NCI-H2107 treated with DMSO at 0.1 percent for 48 hours (cell line): ENCODE measurements at regions not wholly inside any gene's neighbourhood (a gene's known extent, or its start where the extent isn't known, plus 50 kb on each side); places are given as distances from the start of the nearest gene placed in this dataset.

Source experiments
- DNase-seq: peaks from one replicate; lab custom pipeline; 2025; ENCODE audit not compliant: unreplicated experiment; lab: John Stamatoyannopoulos, UW

DNA sequence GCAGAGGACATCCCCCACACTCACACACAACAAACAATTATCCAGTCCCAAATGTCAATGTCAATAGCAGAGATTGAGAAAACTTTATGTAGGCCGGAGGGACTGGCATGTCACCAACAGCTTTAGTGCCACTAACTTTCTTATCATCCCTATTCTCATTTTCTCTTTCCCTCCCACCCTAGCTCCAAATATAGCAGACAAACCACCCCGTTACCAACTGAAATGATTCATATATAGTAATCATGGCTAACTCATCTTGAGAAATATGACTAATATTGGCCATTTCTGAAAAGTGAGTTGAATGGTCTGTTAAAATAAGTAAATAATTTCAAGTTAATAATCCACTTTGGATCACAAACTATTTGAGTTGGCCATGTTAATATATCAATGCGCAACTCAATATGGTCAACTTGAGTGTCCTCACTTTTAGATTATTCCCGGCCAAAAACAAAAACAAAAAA, 242.1 kb upstream of the RND3 start:
- no peak for DNase-seq

DNA sequence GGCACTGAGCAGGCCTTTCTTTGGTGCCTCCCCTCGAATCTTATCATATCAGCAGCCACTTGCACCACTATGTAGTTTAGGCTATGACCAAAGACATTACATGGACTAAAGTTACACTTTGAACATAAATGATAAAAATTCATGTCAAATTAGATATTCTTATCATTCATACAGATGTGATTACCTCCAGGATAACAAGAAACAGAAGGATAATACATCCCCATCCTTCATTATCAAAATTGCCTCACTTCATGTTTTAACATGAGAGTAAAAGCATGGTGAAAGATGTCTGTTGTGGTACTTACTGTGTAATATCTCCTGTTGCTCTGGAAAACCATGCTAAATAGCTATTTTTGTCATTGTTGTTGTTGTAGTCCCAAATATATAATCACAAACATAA, 230.8 kb upstream of the RND3 start:
- DNase-seq = no peak

GRCh38 chr2:150716186-150716585, 228.7 kb upstream of the RND3 start:
- DNase-seq = no peak

GRCh38 chr2:150715501-150715900, 228.0 kb upstream of the RND3 start:
- DNase-seq = no peak

DNA sequence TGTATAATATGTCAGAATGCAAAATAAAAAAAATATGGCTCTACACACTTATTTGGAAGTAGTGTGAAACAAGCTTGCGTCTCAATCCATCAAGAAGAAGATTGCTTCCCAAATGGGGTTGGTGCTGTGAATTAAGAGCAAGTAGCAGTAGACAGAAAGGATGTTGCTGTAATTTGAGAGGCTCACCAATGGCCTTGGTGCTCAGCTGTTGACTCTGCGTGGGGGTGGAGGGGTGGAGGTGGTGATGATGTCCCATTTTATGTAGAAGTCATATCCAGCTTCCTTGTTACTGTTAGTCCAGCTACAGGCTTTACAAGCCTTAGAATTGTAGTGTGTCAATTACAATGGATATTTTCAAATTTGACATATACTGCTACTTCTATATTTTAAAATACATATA, 223.4 kb upstream of the RND3 start:
- DNase-seq = peak; percentile 83

DNA sequence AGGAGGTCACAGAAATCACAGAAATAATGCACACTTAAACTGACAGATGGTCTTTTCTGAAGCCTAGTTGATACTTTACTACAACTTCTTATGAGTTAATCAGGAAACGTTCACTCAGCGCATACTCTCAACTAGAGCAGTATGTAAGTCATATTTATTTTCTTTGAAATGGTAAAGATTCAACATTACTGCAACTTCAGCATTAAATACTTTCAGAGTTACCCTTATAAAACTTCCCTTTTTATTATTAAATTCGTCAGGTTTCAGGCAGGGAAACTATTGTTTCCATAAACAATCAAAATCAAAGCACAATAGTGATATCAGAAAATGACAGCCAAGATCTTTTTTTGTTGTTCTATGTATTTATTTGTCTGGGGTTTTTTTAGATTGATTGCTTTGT, 222.6 kb upstream of the RND3 start:
- no peak for DNase-seq

- DNase-seq = no peak
Measured at GRCh38 chr2:150706561-150706960, 219.1 kb upstream of the RND3 start.

- DNase-seq = no peak
Measured at GRCh38 chr2:150705767-150706166, 218.3 kb upstream of the RND3 start.

DNA sequence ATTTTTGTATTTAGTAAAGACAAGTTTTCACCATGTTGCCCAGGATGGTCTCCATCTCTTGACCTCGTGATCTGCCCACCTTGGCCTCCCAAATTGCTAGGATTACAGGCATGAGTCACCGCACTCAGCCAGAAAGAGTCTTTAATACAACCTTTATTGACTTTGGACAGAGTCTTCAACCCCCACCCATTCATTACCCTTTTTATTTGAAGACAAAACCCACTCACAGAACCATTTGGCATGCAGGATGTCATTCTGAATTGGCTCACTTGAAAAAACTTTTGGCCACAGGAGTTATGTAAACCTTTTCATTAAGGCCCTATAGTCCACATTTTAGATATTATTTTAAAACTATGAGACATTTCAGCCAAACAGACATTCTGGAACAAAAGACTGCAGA, 217.9 kb upstream of the RND3 start:
- no peak for DNase-seq

DNA sequence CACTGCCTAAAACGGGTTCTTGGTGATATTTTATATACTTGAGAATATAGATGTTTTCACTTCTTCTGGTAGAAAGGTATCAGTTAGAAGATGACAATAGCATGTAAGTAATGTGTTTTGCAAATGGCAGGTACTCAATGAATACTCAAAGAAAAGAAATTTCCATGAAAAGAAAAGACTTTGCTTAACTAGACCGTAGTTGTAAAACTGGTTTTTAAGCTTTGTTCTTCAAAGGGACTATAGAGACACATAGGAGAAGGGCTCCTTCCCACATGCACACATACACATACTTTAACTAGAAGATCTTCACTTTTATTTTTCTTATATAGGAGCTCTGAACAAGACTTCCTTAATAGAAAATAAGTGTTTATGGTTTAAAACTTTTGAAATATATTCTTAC, 215.3 kb upstream of the RND3 start:
- DNase-seq = no peak

DNA sequence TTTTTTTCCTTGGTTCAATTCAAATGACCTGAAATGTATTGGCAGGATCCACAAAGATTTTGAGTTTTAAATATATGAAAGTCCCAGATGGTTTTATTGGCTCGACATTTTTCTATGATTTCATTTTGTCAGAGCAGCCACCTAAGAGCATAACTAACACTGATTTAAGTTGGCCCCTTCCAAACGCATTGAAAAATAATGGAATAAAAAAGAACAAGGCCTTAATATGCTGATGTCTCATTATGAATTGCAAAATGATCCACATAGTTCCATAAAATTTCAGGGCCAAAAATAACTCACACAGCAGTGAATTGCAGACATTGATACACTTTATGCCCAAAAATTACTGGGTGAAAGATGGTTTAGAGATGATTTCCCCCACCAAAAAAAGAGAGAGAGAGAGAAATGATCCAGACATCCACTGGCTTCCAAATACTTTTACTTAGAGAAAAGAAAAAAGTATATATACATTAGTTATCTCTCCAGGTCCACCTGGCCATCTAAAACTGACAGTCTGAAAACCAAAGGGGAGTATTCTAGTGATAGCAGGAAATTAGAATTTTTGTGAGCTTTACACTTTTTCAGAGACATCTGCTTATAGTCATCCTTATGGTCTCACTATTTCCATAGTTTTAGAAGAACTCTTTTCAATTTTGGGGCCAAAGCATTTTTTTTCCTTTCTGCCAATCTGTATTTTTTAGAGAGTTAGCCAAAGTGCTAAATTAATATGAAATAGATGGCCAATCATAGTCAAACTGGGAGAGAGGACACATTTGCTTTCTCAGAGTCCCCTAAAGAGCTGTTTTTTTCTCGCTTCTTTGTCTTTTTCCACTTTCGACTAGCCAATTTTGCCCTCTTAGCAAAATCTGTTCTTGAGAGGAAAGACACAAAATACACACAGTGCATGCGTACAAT, 213.5 kb upstream of the RND3 start:
- no peak for DNase-seq

DNA sequence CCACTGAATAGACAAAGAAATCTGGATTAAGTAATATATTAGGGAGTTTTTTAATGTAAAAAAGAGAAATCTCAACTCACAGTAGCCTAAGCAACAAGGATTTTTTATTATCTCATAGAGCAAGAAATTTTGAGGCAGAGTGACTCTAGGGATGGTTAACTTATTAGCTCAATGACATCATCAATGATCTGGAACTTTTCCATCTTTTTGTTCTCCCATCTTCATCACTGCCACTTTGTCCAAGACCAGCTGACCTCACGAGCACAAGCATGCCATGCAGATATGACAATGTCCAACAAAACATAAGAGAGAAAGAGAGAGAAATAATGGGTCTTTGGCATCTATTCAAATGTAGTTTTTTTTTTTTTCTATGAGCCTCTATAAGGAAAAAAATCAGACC, 211.8 kb upstream of the RND3 start:
- no peak for DNase-seq

DNA sequence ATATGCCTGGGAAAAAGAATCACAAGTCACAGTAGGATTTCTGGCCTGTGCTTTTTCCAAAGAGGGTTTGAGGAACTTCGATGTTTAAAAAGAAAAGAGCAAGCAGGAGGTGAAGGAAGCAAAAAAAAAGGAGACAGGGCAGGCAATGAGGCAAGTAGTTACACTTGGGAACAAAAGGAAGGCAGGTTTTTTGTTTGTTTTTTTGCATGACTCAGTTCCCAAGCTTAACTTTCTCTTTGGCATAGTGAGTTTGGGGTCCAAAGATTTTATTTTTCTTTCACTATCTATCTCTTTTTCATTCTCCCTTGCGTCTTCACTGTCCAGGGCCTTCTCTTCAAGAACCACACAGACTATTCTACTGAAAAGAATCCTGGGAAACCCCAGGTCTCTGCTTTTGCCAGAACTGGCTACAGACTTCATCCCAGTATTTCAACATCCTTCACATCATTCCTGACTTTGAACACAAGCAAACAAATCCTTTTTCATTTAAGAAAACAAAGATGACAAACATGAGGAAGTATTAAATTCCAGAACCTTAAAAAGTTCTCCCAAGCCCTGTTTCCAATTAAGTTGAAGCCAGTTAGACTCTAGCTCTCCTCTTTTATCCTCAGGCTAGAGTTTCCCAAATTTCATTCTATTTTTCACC, 210.7 kb upstream of the RND3 start:
- DNase-seq = no peak

- no peak for DNase-seq
Measured at GRCh38 chr2:150697596-150697995, 210.1 kb upstream of the RND3 start.

- DNase-seq = no peak
Measured at GRCh38 chr2:150695451-150696135, 208.1 kb upstream of the RND3 start.

DNA sequence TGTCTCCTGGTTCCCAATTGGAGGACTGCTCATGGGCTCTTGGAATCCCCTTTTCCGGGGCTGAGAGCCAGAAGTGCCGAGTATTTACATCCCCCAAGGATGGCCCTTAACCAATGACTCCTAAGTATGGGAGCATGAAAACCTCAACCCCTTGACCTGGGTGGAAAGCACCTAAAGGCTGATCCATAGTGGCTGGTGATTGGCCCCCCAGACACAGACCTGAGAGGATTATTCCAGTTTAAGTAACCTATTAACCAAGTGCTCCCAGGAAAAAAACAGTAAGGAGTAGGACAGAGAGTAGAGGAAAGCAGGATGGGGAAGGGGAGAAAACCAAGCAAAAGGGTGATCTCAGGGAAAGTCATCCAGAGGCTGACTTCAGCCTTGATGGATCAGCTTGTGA, 206.1 kb upstream of the RND3 start:
- no peak for DNase-seq

GRCh38 chr2:150690870-150691269, 203.4 kb upstream of the RND3 start:
- no peak for DNase-seq

DNA sequence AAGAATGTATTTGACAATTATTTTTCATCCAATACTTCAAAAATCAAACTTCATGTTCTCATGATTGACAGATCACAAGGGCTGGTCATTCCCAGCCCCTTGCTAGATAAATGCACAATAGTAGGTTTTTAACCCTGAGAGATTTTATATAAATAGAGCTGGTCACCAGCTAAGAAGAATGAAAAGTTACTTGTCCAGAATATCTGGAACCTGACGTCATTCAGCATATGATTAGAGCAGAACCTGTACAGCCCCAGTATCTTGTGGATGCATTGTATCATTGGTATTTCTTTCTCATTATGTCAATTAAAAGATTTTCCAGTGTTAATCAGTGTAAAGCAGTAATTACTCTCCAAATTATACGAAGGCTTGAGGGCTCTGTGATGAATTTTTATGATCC, 202.8 kb upstream of the RND3 start:
- DNase-seq = no peak

- DNase-seq = no peak
Measured at GRCh38 chr2:150689590-150689989, 202.1 kb upstream of the RND3 start.

DNA sequence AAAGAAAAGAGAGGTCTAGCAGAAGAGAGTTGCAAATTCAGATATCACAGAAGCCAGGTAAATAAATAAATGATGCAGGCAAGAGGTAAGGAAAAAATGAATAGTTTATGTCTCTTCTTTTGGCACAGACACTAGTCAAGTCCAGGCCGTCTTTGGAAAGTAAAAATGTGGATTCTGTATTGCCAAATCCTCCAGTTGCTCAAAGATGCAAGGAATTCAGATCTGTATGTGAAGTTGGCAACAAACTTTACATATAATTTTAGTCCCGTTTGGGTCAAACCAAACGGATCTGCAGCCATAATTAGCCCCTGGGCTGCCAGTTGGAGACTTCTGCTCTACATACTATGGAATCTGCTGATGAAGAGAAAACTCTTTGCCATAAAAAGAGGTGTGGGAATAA, 200.5 kb upstream of the RND3 start:
- DNase-seq = no peak

- no peak for DNase-seq
Measured at GRCh38 chr2:150686391-150686790, 198.9 kb upstream of the RND3 start.
